IMR-90 (cell line): ENCODE measurements at regions not wholly inside any gene's neighbourhood (a gene's known extent, or its start where the extent isn't known, plus 50 kb on each side); places are given as distances from the start of the nearest gene placed in this dataset.

Experiments
- ATAC-seq: fragments of 200-7000 bp; cut with Tn5 transposase; 2 replicates; pipeline ENCODE4 v1.9.1; 2020; ENCODE audit warnings: low read depth, mild to moderate bottlenecking, moderate library complexity
- BruUV-seq: library from RNA; stranded (reverse); fragments of 400-500 nt; replicated peaks from 2 replicates; lab custom pipeline; 2021; lab: Mats Ljungman, UMichigan
- CTCF ChIA-PET: fragments of 300-600 bp; formaldehyde crosslinking; extraction: SDS; loops from one replicate; lab custom pipeline; 2021; ENCODE audit warnings: antibody characterized with exemption; lab: Yijun Ruan, JAX
- POLR2A ChIA-PET: fragments of 300-600 bp; sonication (Branson Sonifier 250); formaldehyde crosslinking; loops from one replicate; lab custom pipeline; 2022; ENCODE audit warnings: antibody characterized with exemption; ENCODE audit not compliant: unreplicated experiment; lab: Charles Lee
- DNase-seq: peaks from one replicate; pipeline ENCODE4 v3.0.0; 2013
- H2AFZ ChIP-seq: replicated peaks from 2 replicates; pipeline ENCODE3; 2013; ENCODE audit warnings: low read length, mild to moderate bottlenecking; ENCODE audit not compliant: poor library complexity
- H2AK5ac ChIP-seq: 2 replicates; pipeline ENCODE4 v1.6.1; 2013; ENCODE audit warnings: low read depth, low read length, inconsistent platforms
- H2AK9ac ChIP-seq: replicated peaks from 2 replicates; pipeline ENCODE3; 2013; ENCODE audit warnings: mild to moderate bottlenecking, low read depth, low read length, moderate library complexity; ENCODE audit not compliant: poor library complexity
- H2BK120ac ChIP-seq: 2 replicates; pipeline ENCODE4 v1.6.1; 2013; ENCODE audit warnings: low read depth, low read length, inconsistent platforms
- H2BK15ac ChIP-seq: 3 replicates; pipeline ENCODE4 v1.6.1; 2013; ENCODE audit warnings: low read depth, low read length, inconsistent platforms
- H2BK20ac ChIP-seq: 2 replicates; pipeline ENCODE4 v1.6.1; 2013; ENCODE audit warnings: low read depth, mild to moderate bottlenecking, inconsistent platforms, low read length, moderate library complexity
- H2BK5ac ChIP-seq: 2 replicates; pipeline ENCODE4 v1.6.1; 2013; ENCODE audit warnings: mild to moderate bottlenecking, low read depth, low read length, inconsistent platforms; ENCODE audit not compliant: poor library complexity, severe bottlenecking
- H3K14ac ChIP-seq: replicated peaks from 2 replicates; pipeline ENCODE4 v1.6.1; 2013; ENCODE audit warnings: low read depth, low read length, inconsistent platforms
- H3K18ac ChIP-seq: 2 replicates; pipeline ENCODE4 v1.6.1; 2013; ENCODE audit warnings: low read depth, low read length, control low read depth
- H3K23ac ChIP-seq: 2 replicates; pipeline ENCODE4 v1.6.1; 2013; ENCODE audit warnings: low read depth, low read length, inconsistent platforms
- H3K27ac ChIP-seq: 2 replicates; pipeline ENCODE4 v1.5.1; 2013; ENCODE audit warnings: mild to moderate bottlenecking, control low read depth, low read length; ENCODE audit not compliant: insufficient read depth
- H3K27me3 ChIP-seq: 2 replicates; pipeline ENCODE4 v1.6.1; 2013; ENCODE audit warnings: low read length; ENCODE audit not compliant: control insufficient read depth, insufficient read depth
- H3K36me3 ChIP-seq: 2 replicates; pipeline ENCODE4 v1.6.1; 2013; ENCODE audit warnings: low read length, mixed read lengths; ENCODE audit not compliant: control insufficient read depth, insufficient read depth
- H3K4ac ChIP-seq: 2 replicates; pipeline ENCODE4 v1.6.1; 2013; ENCODE audit warnings: low read depth, low read length, inconsistent platforms
- H3K4me1 ChIP-seq: 2 replicates; pipeline ENCODE4 v1.6.1; 2013; ENCODE audit warnings: low read length, mixed read lengths; ENCODE audit not compliant: control insufficient read depth, insufficient read depth
- H3K4me2 ChIP-seq: 2 replicates; pipeline ENCODE4 v1.6.1; 2013; ENCODE audit warnings: low read depth, mild to moderate bottlenecking, control low read depth, low read length, moderate library complexity
- H3K4me3 ChIP-seq: 2 replicates; pipeline ENCODE4 v1.5.1; 2013; ENCODE audit warnings: low read depth, mild to moderate bottlenecking, control low read depth, low read length, moderate library complexity; ENCODE audit not compliant: insufficient read depth
- H3K56ac ChIP-seq: 2 replicates; pipeline ENCODE4 v1.6.1; 2013; ENCODE audit warnings: low read length, inconsistent platforms; ENCODE audit not compliant: insufficient read depth; ENCODE audit errors: extremely low read depth
- H3K79me1 ChIP-seq, 2 experiments: 2 replicates each; pipeline ENCODE4 v1.6.1; 2013; ENCODE audit warnings: low read length in 2 of 2, inconsistent platforms in 1 of 2, low read depth in 1 of 2
- H3K9ac ChIP-seq: 2 replicates; pipeline ENCODE4 v1.6.1; 2013; ENCODE audit warnings: low read depth, low read length, control low read depth
- H3K9me1 ChIP-seq: 2 replicates; pipeline ENCODE4 v1.6.1; 2013; ENCODE audit warnings: low read length, inconsistent platforms; ENCODE audit not compliant: insufficient read depth
- H3K9me3 ChIP-seq: 2 replicates; pipeline ENCODE4 v1.6.1; 2013; ENCODE audit warnings: low read length; ENCODE audit not compliant: control insufficient read depth, insufficient read depth
- H4K20me1 ChIP-seq: 2 replicates; pipeline ENCODE4 v1.6.1; 2013; ENCODE audit warnings: low read length, inconsistent platforms; ENCODE audit not compliant: insufficient read depth
- H4K5ac ChIP-seq: 2 replicates; pipeline ENCODE4 v1.6.1; 2013; ENCODE audit warnings: mild to moderate bottlenecking, low read depth, low read length, control low read depth
- H4K8ac ChIP-seq, 2 experiments: 2 replicates each; pipeline ENCODE4 v1.6.1; 2013; ENCODE audit warnings: low read depth in 2 of 2, low read length in 2 of 2, control low read depth in 1 of 2, inconsistent platforms in 1 of 2
- H4K91ac ChIP-seq: 2 replicates; pipeline ENCODE4 v1.6.1; 2013; ENCODE audit warnings: low read depth, low read length, inconsistent platforms; ENCODE audit not compliant: insufficient read depth
- BHLHE40 ChIP-seq: fragments of 150-350 bp; IDR thresholded peaks from 2 replicates; pipeline ENCODE4 v1.6.1; 2016; ENCODE audit warnings: mild to moderate bottlenecking, low read depth, low read length
- CEBPB ChIP-seq: IDR thresholded peaks from 2 replicates; pipeline ENCODE4 v1.6.1; 2012; ENCODE audit warnings: low read depth, low read length, improper control_type of control experiment
- CHD1 ChIP-seq: IDR thresholded peaks from 2 replicates; pipeline ENCODE4 v1.6.1; 2012; ENCODE audit warnings: low read depth, low read length, improper control_type of control experiment
- CTCF ChIP-seq: conservative IDR thresholded peaks from 2 replicates; pipeline ENCODE4 v1.5.1; 2012; ENCODE audit warnings: mild to moderate bottlenecking, low read depth, low read length, improper control_type of control experiment
- ELK1 ChIP-seq: fragments of 150-350 bp; IDR thresholded peaks from 2 replicates; pipeline ENCODE4 v1.6.1; 2016; ENCODE audit warnings: low read depth, mild to moderate bottlenecking, low read length, moderate library complexity, borderline replicate concordance
- FOS ChIP-seq: fragments of 150-350 bp; IDR thresholded peaks from 2 replicates; pipeline ENCODE4 v1.6.1; 2016; ENCODE audit warnings: low read depth, low read length
- MAFK ChIP-seq: IDR thresholded peaks from 2 replicates; pipeline ENCODE4 v1.6.1; 2012; ENCODE audit warnings: low read depth, low read length, improper control_type of control experiment
- MAZ ChIP-seq: IDR thresholded peaks from 2 replicates; pipeline ENCODE4 v1.6.1; 2012; ENCODE audit warnings: low read depth, mild to moderate bottlenecking, low read length, improper control_type of control experiment, moderate library complexity, borderline replicate concordance
- MXI1 ChIP-seq: IDR thresholded peaks from 2 replicates; pipeline ENCODE4 v1.6.1; 2012; ENCODE audit warnings: low read depth, mild to moderate bottlenecking, low read length, moderate library complexity, borderline replicate concordance
- NFE2L2 ChIP-seq: fragments of 150-350 bp; IDR thresholded peaks from 2 replicates; pipeline ENCODE4 v1.6.1; 2016; ENCODE audit warnings: low read depth, mild to moderate bottlenecking, low read length
- POLR2A ChIP-seq: IDR thresholded peaks from 2 replicates; pipeline ENCODE4 v1.6.1; 2012; ENCODE audit warnings: mild to moderate bottlenecking, low read depth, low read length
- RAD21 ChIP-seq: IDR thresholded peaks from 2 replicates; pipeline ENCODE4 v1.6.1; 2012; ENCODE audit warnings: low read length, improper control_type of control experiment
- RCOR1 ChIP-seq: IDR thresholded peaks from 2 replicates; pipeline ENCODE4 v1.6.1; 2012; ENCODE audit warnings: mild to moderate bottlenecking, low read length, improper control_type of control experiment; ENCODE audit not compliant: insufficient replicate concordance
- RFX5 ChIP-seq: IDR thresholded peaks from 2 replicates; pipeline ENCODE4 v1.8.0; 2012; ENCODE audit warnings: low read depth, mild to moderate bottlenecking, low read length, moderate library complexity
- SMC3 ChIP-seq: fragments of 150-350 bp; IDR thresholded peaks from 2 replicates; pipeline ENCODE4 v1.6.1; 2016; ENCODE audit warnings: low read depth, mild to moderate bottlenecking, antibody characterized with exemption, low read length, moderate library complexity
- USF2 ChIP-seq: fragments of 150-350 bp; IDR thresholded peaks from 2 replicates; pipeline ENCODE4 v1.6.1; 2017; ENCODE audit warnings: mild to moderate bottlenecking, antibody characterized with exemption, low read length, low read depth
- WGBS, 2 experiments: methylation state at CpG; one replicate each; pipeline versions ENCODE4 v1.1.5 to v1.1.7; 2013; ENCODE audit warnings: missing lambda C conversion rate in 2 of 2; ENCODE audit not compliant: insufficient read length in 1 of 2; ENCODE audit errors: extremely low coverage in 2 of 2; 5-methylcytosine and 5-hydroxymethylcytosine counted together
- dilution Hi-C: fragments of 300-500 bp; cut with HindIII; formaldehyde crosslinking; loops from one replicate; pipeline ENCODE4 v1.14.3; 2018; ENCODE audit warnings: low sequenced_read_pairs; ENCODE audit not compliant: unreplicated experiment
- in situ Hi-C: fragments of 300-500 bp; cut with MboI; formaldehyde crosslinking; loops from 3 replicates; pipeline ENCODE4 v1.14.3; 2019; ENCODE audit warnings: low sequenced_read_pairs, inconsistent platforms, mixed read lengths
- intact Hi-C: fragments of 100-400 bp; cut with micrococcal nuclease; formaldehyde crosslinking; loops from 2 replicates; pipeline ENCODE4 v1.10.0; 2022

GRCh38 chr5:6261256-6261655 is 117.1 kb downstream of the MED10 start:
- Histone ChIP-seq H3K56ac (no peak overlapping the region), H2BK20ac (no peak overlapping the region), H3K27ac (no peak overlapping the region), H3K18ac (no peak overlapping the region), H3K36me3 (no peaks in the 10 kb centered on the region), H3K14ac (no peak overlapping the region), H2AK9ac (no peak overlapping the region), H2BK120ac (no peak overlapping the region), H2AK5ac (no peak overlapping the region), H3K79me1 (no peaks in the 10 kb centered on the region), H3K9ac (no peak overlapping the region), H2BK5ac (no peak overlapping the region), H2BK15ac (no peak overlapping the region), H3K4me3 (no peak overlapping the region), H3K4me1 (no peaks in the 10 kb centered on the region), H3K23ac (no peak overlapping the region), H3K27me3 (no peaks in the 10 kb centered on the region), H4K5ac (no peak overlapping the region), H3K4ac (no peak overlapping the region), H2AFZ (no peak overlapping the region), H3K9me3 (peaks cover 25% of the 10 kb centered on the region), H4K20me1 (no peaks in the 10 kb centered on the region), H4K91ac (no peak overlapping the region), H3K4me2 (no peak overlapping the region), H3K9me1 (no peaks in the 10 kb centered on the region), H4K8ac (no peak overlapping the region)
- dilution Hi-C loops (no loop called here), in situ Hi-C loops (no loop called here), intact Hi-C loops (no loop called here)
- no peak for DNase-seq
- no peak for TF ChIP-seq ELK1
- no peak for TF ChIP-seq MAFK
- TF ChIP-seq USF2, result no peak
- TF ChIP-seq NFE2L2, result no peak
- no peak for TF ChIP-seq MXI1
- TF ChIP-seq CTCF, result no peak
- TF ChIP-seq SMC3, result no peak
- TF ChIP-seq MAZ, result no peak
- TF ChIP-seq BHLHE40, result no peak
- no peak for TF ChIP-seq RAD21
- no peak for TF ChIP-seq RCOR1
- no peak for TF ChIP-seq POLR2A
- no peak for TF ChIP-seq RFX5
- no peak for TF ChIP-seq FOS
- TF ChIP-seq CHD1, result no peak
- no peak for TF ChIP-seq CEBPB
- no CpG with 5 or more reads among the region's 3 CpGs for WGBS, 2 experiments
- no TSS peak for BruUV-seq
- no peak for ATAC-seq
- CTCF ChIA-PET, result no interaction called here
- POLR2A ChIA-PET, result no interaction called here
